ENCODE measurements at regions not wholly inside any gene's neighbourhood (a gene's known extent, or its start where the extent isn't known, plus 50 kb on each side); places are given as distances from the start of the nearest gene placed in this dataset.

GRCh38 chr7:375321-375831, 85.4 kb downstream of the FOXL3 start:
- TF ChIP-seq POLR2A (IDR thresholded peaks at IDR 0.05; ENCODE audit: low read length), result no peak
- no peak for TF ChIP-seq GATA1 (IDR thresholded peaks at IDR 0.05; ENCODE audit: low read depth, low read length)
